ENCODE measurements at regions not wholly inside any gene's neighbourhood (a gene's known extent, or its start where the extent isn't known, plus 50 kb on each side); places are given as distances from the start of the nearest gene placed in this dataset.

- no peak for FAIRE-seq
- Histone ChIP-seq H3K9me3 (ENCODE audit: control insufficient read depth in 2 of 3, insufficient read depth in 1 of 3, low read length in 3 of 3) (no peaks in the 10 kb centered on the region), H3K9ac (ENCODE audit: low read length in 3 of 3) (no peak overlapping the region), H3K4me3 (ENCODE audit: low read length in 3 of 3) (no peak overlapping the region), H3K27me3 (ENCODE audit: control insufficient read depth, insufficient read depth, low read length) (no peaks in the 10 kb centered on the region), H3K27ac (ENCODE audit: low read depth in 2 of 2, low read length in 2 of 2) (no peak overlapping the region), H3K36me3 (ENCODE audit: control insufficient read depth in 2 of 3, insufficient read depth in 3 of 3, low read length in 3 of 3) (no peaks in the 10 kb centered on the region), H3K4me1 (ENCODE audit: control insufficient read depth in 2 of 3, insufficient read depth in 2 of 3, low read depth in 1 of 3, low read length in 3 of 3) (no peaks in the 10 kb centered on the region)
- no peak for TF ChIP-seq CTCF (IDR thresholded peaks at IDR 0.05; ENCODE audit: borderline replicate concordance, extremely low read depth, insufficient read depth)
- DNase-seq, result no peak
- intact Hi-C loops (cut with DNase I), result no loop called here
Measured at GRCh38 chr2:136612079-136612478, 153.3 kb upstream of the THSD7B start.

GRCh38 chr2:136611451-136611850, 153.9 kb upstream of the THSD7B start:
- H3K4me1 ChIP-seq (ENCODE audit: control insufficient read depth in 2 of 3, insufficient read depth in 2 of 3, low read depth in 1 of 3, low read length in 3 of 3), result no peaks in the 10 kb centered on the region
- FAIRE-seq, result no peak

GRCh38 chr2:136582628-136583205, 182.6 kb upstream of the THSD7B start:
- intact Hi-C loops (cut with DNase I), result no loop called here
- no peak overlapping the region for H3K9ac ChIP-seq (ENCODE audit: low read length in 3 of 3)
- DNase-seq (peak in 4 of 5 donors; percentile 47 to 79 (median 76)), FAIRE-seq (no peak)
- H3K27me3 ChIP-seq (ENCODE audit: control insufficient read depth, insufficient read depth, low read length), result no peaks in the 10 kb centered on the region
- no peaks in the 10 kb centered on the region for H3K4me1 ChIP-seq (ENCODE audit: control insufficient read depth in 2 of 3, insufficient read depth in 2 of 3, low read depth in 1 of 3, low read length in 3 of 3)
- no peaks in the 10 kb centered on the region for H3K9me3 ChIP-seq (ENCODE audit: control insufficient read depth in 2 of 3, insufficient read depth in 1 of 3, low read length in 3 of 3)
- H3K4me3 ChIP-seq (ENCODE audit: low read length in 3 of 3), result no peak overlapping the region
- H3K36me3 ChIP-seq (ENCODE audit: control insufficient read depth in 2 of 3, insufficient read depth in 3 of 3, low read length in 3 of 3), result no peaks in the 10 kb centered on the region
- no peak overlapping the region for H3K27ac ChIP-seq (ENCODE audit: low read depth in 2 of 2, low read length in 2 of 2)
- no peak for TF ChIP-seq CTCF (IDR thresholded peaks at IDR 0.05; ENCODE audit: borderline replicate concordance, extremely low read depth, insufficient read depth)

More at GRCh38 chr2:136611451-136611850, 153.9 kb upstream of the THSD7B start:
- no peak overlapping the region for H3K4me3 ChIP-seq (ENCODE audit: low read length in 3 of 3)
- H3K27ac ChIP-seq (ENCODE audit: low read depth in 2 of 2, low read length in 2 of 2), result no peak overlapping the region
- no peak overlapping the region for H3K9ac ChIP-seq (ENCODE audit: low read length in 3 of 3)
- intact Hi-C loops (cut with DNase I), result no loop called here
- DNase-seq, result no peak
- H3K27me3 ChIP-seq (ENCODE audit: control insufficient read depth, insufficient read depth, low read length), result no peaks in the 10 kb centered on the region
- TF ChIP-seq CTCF (IDR thresholded peaks at IDR 0.05; ENCODE audit: borderline replicate concordance, extremely low read depth, insufficient read depth), result no peak
- no peaks in the 10 kb centered on the region for H3K9me3 ChIP-seq (ENCODE audit: control insufficient read depth in 2 of 3, insufficient read depth in 1 of 3, low read length in 3 of 3)
- H3K36me3 ChIP-seq (ENCODE audit: control insufficient read depth in 2 of 3, insufficient read depth in 3 of 3, low read length in 3 of 3), result no peaks in the 10 kb centered on the region

GRCh38 chr2:136572335-136572734, 193.0 kb upstream of the THSD7B start:
- Histone ChIP-seq H3K4me3 (ENCODE audit: low read length in 3 of 3) (no peak overlapping the region), H3K9me3 (ENCODE audit: control insufficient read depth in 2 of 3, insufficient read depth in 1 of 3, low read length in 3 of 3) (no peaks in the 10 kb centered on the region), H3K9ac (ENCODE audit: low read length in 3 of 3) (no peak overlapping the region), H3K27me3 (ENCODE audit: control insufficient read depth, insufficient read depth, low read length) (no peaks in the 10 kb centered on the region), H3K36me3 (ENCODE audit: control insufficient read depth in 2 of 3, insufficient read depth in 3 of 3, low read length in 3 of 3) (no peaks in the 10 kb centered on the region), H3K4me1 (ENCODE audit: control insufficient read depth in 2 of 3, insufficient read depth in 2 of 3, low read depth in 1 of 3, low read length in 3 of 3) (no peaks in the 10 kb centered on the region), H3K27ac (ENCODE audit: low read depth in 2 of 2, low read length in 2 of 2) (no peak overlapping the region)
- no peak for TF ChIP-seq CTCF (IDR thresholded peaks at IDR 0.05; ENCODE audit: borderline replicate concordance, extremely low read depth, insufficient read depth)
- DNase-seq (no peak), FAIRE-seq (no peak)
- intact Hi-C loops (cut with DNase I), result no loop called here

All from kidney (tissue), 13 donors.